Fibroblast of lung (primary cell): ENCODE measurements at regions not wholly inside any gene's neighbourhood (a gene's known extent, or its start where the extent isn't known, plus 50 kb on each side); places are given as distances from the start of the nearest gene placed in this dataset.

Experiments used
- CTCF ChIP-seq, 2 donors: IDR thresholded peaks in 1 of 2; conservative IDR thresholded peaks in 1 of 2; 1 replicate in 1 of 2; 2 replicates in 1 of 2; pipeline ENCODE4 v1.5.1; 2011 to 2012; ENCODE audit warnings: low read length in 2 of 2, control low read depth in 1 of 2, inconsistent platforms in 1 of 2, low read depth in 1 of 2, mild to moderate bottlenecking in 1 of 2
- EZH2 ChIP-seq: IDR thresholded peaks from 2 replicates; pipeline ENCODE4 v1.5.1; 2012; ENCODE audit warnings: low read length, control low read depth, mild to moderate bottlenecking; ENCODE audit errors: missing control alignments

GRCh38 chr11:19587979-19588378, 124.7 kb upstream of the NAV2 start:
- no peak for TF ChIP-seq EZH2
- TF ChIP-seq CTCF (conservative IDR thresholded peaks at IDR 0.05 in 1 of 2, IDR thresholded peaks at IDR 0.05 in 1 of 2; ENCODE audit: low read depth in 1 of 2, low read length in 2 of 2), result no peak
